ENCODE measurements at regions not wholly inside any gene's neighbourhood (a gene's known extent, or its start where the extent isn't known, plus 50 kb on each side); places are given as distances from the start of the nearest gene placed in this dataset.

- ChIA-PET RAD21 (ENCODE audit: low non-redundant PET in 1 of 2, low total read pairs in 2 of 2, uncharacterized antibody in 2 of 2, unreplicated experiment in 2 of 2) (no interaction called here), CTCF (no interaction called here), POLR2A (no interaction called here)
- Histone ChIP-seq H3K9me2 (ENCODE audit: insufficient read depth) (no peaks in the 10 kb centered on the region), H3K27me3 (ENCODE audit: insufficient read depth, low read length) (no peaks in the 10 kb centered on the region), H2AFZ (ENCODE audit: low read depth, low read length, poor library complexity, severe bottlenecking) (no peak overlapping the region), H3K4me1 (ENCODE audit: control insufficient read depth in 1 of 2, insufficient read depth in 2 of 2, low read length in 2 of 2) (no peaks in the 10 kb centered on the region), H3K4me2 (ENCODE audit: low read length) (no peak overlapping the region), H3K36me3 (ENCODE audit: control insufficient read depth in 1 of 2, insufficient read depth in 2 of 2, low read length in 2 of 2) (no peaks in the 10 kb centered on the region), H4K20me1 (ENCODE audit: insufficient read depth) (no peaks in the 10 kb centered on the region), H3K79me2 (ENCODE audit: insufficient read depth, low read length) (no peaks in the 10 kb centered on the region), H3K9me3 (ENCODE audit: control insufficient read depth in 1 of 2, insufficient read depth in 1 of 2, low read depth in 1 of 2, low read length in 2 of 2) (no peaks in the 10 kb centered on the region), H3K9ac (ENCODE audit: low read length) (no peak overlapping the region), H3K4me3 (replicated peaks in 1 of 2; ENCODE audit: low read depth in 1 of 2, low read length in 2 of 2) (no peak overlapping the region), H3K27ac (ENCODE audit: low read depth, low read length) (no peak overlapping the region)
- no peak for TF ChIP-seq ZFX (IDR thresholded peaks at IDR 0.05)
- TF ChIP-seq ATF3 (IDR thresholded peaks at IDR 0.05): no peak
- no peak for TF ChIP-seq ZNF274 (IDR thresholded peaks at IDR 0.05; ENCODE audit: low read depth, low read length)
- no peak for TF ChIP-seq JUND (IDR thresholded peaks at IDR 0.05)
- TF ChIP-seq MAX (IDR thresholded peaks at IDR 0.05): no peak
- no peak for TF ChIP-seq CBX3 (IDR thresholded peaks at IDR 0.05; ENCODE audit: low read depth)
- TF ChIP-seq SIN3A (IDR thresholded peaks at IDR 0.05; ENCODE audit: low read depth): no peak
- TF ChIP-seq YY1 (IDR thresholded peaks at IDR 0.05; ENCODE audit: extremely low read depth, insufficient replicate concordance, low read depth, low read length): no peak
- TF ChIP-seq SP1 (IDR thresholded peaks at IDR 0.05; ENCODE audit: low read depth): no peak
- TF ChIP-seq POLR2A (IDR thresholded peaks at IDR 0.05; ENCODE audit: borderline replicate concordance, extremely low read depth, insufficient read depth, insufficient read length): no peak
- intact Hi-C loops (cut with micrococcal nuclease): no loop called here
- BruUV-seq (replicated peaks): no TSS peak
- ATAC-seq (no peak), DNase-seq (ENCODE audit: low read depth, low spot score) (no peak)
These were observed 902.3 kb downstream of the EFNA5 start for GRCh38 chr5:106768392-106768791.

- Histone ChIP-seq H3K4me1 (ENCODE audit: control insufficient read depth in 1 of 2, insufficient read depth in 2 of 2, low read length in 2 of 2) (no peaks in the 10 kb centered on the region), H3K9me3 (ENCODE audit: control insufficient read depth in 1 of 2, insufficient read depth in 1 of 2, low read depth in 1 of 2, low read length in 2 of 2) (no peaks in the 10 kb centered on the region), H3K27ac (ENCODE audit: low read depth, low read length) (no peak overlapping the region), H2AFZ (ENCODE audit: low read depth, low read length, poor library complexity, severe bottlenecking) (no peak overlapping the region), H3K4me3 (replicated peaks in 1 of 2; ENCODE audit: low read depth in 1 of 2, low read length in 2 of 2) (no peak overlapping the region), H3K36me3 (ENCODE audit: control insufficient read depth in 1 of 2, insufficient read depth in 2 of 2, low read length in 2 of 2) (no peaks in the 10 kb centered on the region), H3K79me2 (ENCODE audit: insufficient read depth, low read length) (no peaks in the 10 kb centered on the region), H3K4me2 (ENCODE audit: low read length) (no peak overlapping the region), H3K9ac (ENCODE audit: low read length) (no peak overlapping the region), H3K27me3 (ENCODE audit: insufficient read depth, low read length) (no peaks in the 10 kb centered on the region), H4K20me1 (ENCODE audit: insufficient read depth) (no peaks in the 10 kb centered on the region), H3K9me2 (ENCODE audit: insufficient read depth) (no peaks in the 10 kb centered on the region)
- intact Hi-C loops (cut with micrococcal nuclease): no loop called here
- DNase-seq (ENCODE audit: low read depth, low spot score) (no peak), ATAC-seq (no peak)
- CTCF ChIA-PET: no interaction called here
- RAD21 ChIA-PET (ENCODE audit: low non-redundant PET in 1 of 2, low total read pairs in 2 of 2, uncharacterized antibody in 2 of 2, unreplicated experiment in 2 of 2): no interaction called here
- BruUV-seq (replicated peaks): no TSS peak
- POLR2A ChIA-PET: no interaction called here
- TF ChIP-seq JUND (IDR thresholded peaks at IDR 0.05): no peak
- TF ChIP-seq CTCF (IDR thresholded peaks at IDR 0.05 in 2 of 3, conservative IDR thresholded peaks at IDR 0.05 in 1 of 3; ENCODE audit: borderline replicate concordance in 1 of 3, insufficient read depth in 1 of 3, low read depth in 2 of 3, low read length in 2 of 3): no peak
- no peak for TF ChIP-seq CBX3 (IDR thresholded peaks at IDR 0.05; ENCODE audit: low read depth)
- TF ChIP-seq POLR2A (IDR thresholded peaks at IDR 0.05; ENCODE audit: borderline replicate concordance, extremely low read depth, insufficient read depth, insufficient read length): no peak
- no peak for TF ChIP-seq EZH2 (IDR thresholded peaks at IDR 0.05)
- TF ChIP-seq RAD21 (IDR thresholded peaks at IDR 0.05; ENCODE audit: low read depth): no peak
- no peak for TF ChIP-seq SP1 (IDR thresholded peaks at IDR 0.05; ENCODE audit: low read depth)
- TF ChIP-seq TCF7L2 (IDR thresholded peaks at IDR 0.05; ENCODE audit: borderline replicate concordance, extremely low read depth, insufficient read depth, insufficient read length): no peak
- TF ChIP-seq FOSL1 (IDR thresholded peaks at IDR 0.05; ENCODE audit: low read depth): no peak
- no peak for TF ChIP-seq ZNF274 (IDR thresholded peaks at IDR 0.05; ENCODE audit: low read depth, low read length)
- no peak for TF ChIP-seq MAX (IDR thresholded peaks at IDR 0.05)
- no peak for TF ChIP-seq SIN3A (IDR thresholded peaks at IDR 0.05; ENCODE audit: low read depth)
- TF ChIP-seq SRF (IDR thresholded peaks at IDR 0.05; ENCODE audit: low read depth): no peak
- no peak for TF ChIP-seq POLR2AphosphoS5 (IDR thresholded peaks at IDR 0.05; ENCODE audit: low read depth, low read length)
These were observed 903.8 kb downstream of the EFNA5 start for GRCh38 chr5:106766916-106767315.

Measured in HCT116 (cell line).